ENCODE measurements at regions not wholly inside any gene's neighbourhood (a gene's known extent, or its start where the extent isn't known, plus 50 kb on each side); places are given as distances from the start of the nearest gene placed in this dataset.
"Not testable (repeated sequence)": the region's sequence is repeated elsewhere in the genome, so short reads cannot be mapped to it uniquely, and the experiment has no call there.

DNA sequence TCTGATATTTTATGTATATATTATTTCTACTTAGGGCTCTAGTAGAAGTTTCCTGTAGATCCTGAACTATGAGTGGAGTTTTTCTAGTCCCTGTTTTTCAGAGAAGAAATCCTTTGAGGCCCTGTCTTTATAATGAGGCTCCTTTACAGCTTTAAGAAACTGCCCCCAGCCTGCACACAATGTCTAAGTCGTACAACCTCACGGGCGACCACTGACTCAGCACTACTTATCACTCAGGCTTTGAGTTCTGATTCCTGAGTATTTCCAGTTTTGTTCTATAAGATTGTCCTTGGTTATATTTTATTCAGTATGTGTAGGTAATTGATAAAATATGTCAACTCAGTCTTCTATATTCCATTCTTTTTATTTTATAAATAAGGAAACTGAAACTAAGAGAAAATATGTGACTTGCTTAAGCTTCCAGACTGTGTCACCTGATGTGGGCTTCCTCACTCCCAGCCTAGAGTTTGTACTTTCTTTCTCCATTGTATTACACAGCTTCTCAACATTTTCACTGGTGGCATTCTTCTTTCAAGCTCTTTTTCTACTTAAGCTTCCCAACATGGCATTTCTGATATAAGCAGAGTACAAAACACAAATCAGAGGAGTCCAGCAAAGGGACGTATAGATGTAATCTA, 167.0 kb downstream of the TBX18 start:
- Histone ChIP-seq H3K27ac (no peak overlapping the region), H3K9me3 (ENCODE audit: low read depth) (no peaks in the 10 kb centered on the region), H4K20me1 (ENCODE audit: insufficient read depth, poor library complexity, severe bottlenecking) (no peaks in the 10 kb centered on the region), H3K79me2 (no peaks in the 10 kb centered on the region), H3K4me3 (no peak overlapping the region), H2AFZ (no peak overlapping the region), H3K36me3 (replicated peaks; ENCODE audit: insufficient read depth, low read depth) (no peaks in the 10 kb centered on the region), H3K4me1 (ENCODE audit: insufficient read depth) (no peaks in the 10 kb centered on the region), H3K9me2 (replicated peaks; ENCODE audit: insufficient read depth) (no peaks in the 10 kb centered on the region), H3K4me2 (no peak overlapping the region), H3K27me3 (no peaks in the 10 kb centered on the region)
- no peak for TF ChIP-seq EZH2phosphoT487 (IDR thresholded peaks at IDR 0.05; ENCODE audit: low read depth, severe bottlenecking, unreplicated experiment)
- no peak for TF ChIP-seq CTCF (IDR thresholded peaks at IDR 0.05; ENCODE audit: poor library complexity)
- TF ChIP-seq EZH2 (IDR thresholded peaks at IDR 0.05; ENCODE audit: borderline replicate concordance) = no peak
- DNase-seq (ENCODE audit: low spot score) = no peak
- WGBS (ENCODE audit: low lambda C conversion rate, missing lambda C conversion rate) = 71% methylated on average over 4 of the region's 4 CpGs

DNA sequence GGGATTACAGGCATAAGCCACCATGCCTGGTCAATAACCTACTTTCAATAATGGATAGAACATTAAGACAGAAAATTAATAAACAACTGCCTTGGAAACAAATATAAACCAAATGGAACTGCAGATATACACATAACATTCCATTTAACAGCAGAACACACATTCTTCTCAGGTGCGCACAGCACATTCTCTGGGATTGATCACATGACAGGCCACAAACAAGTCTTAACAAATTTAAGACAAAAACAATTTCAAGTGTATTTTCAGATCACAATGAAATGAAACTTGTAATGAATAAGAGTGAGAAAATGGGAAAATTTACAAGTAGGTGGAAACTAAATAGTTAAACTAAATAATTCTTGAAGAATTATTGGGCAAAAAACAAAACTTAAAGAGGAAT, 167.9 kb downstream of the TBX18 start:
- Histone ChIP-seq H3K9me2 (replicated peaks; ENCODE audit: insufficient read depth) (no peaks in the 10 kb centered on the region), H3K9me3 (ENCODE audit: low read depth) (no peaks in the 10 kb centered on the region), H3K27me3 (no peaks in the 10 kb centered on the region), H2AFZ (no peak overlapping the region), H3K4me2 (no peak overlapping the region), H3K36me3 (replicated peaks; ENCODE audit: insufficient read depth, low read depth) (no peaks in the 10 kb centered on the region), H3K79me2 (no peaks in the 10 kb centered on the region), H3K4me1 (ENCODE audit: insufficient read depth) (no peaks in the 10 kb centered on the region), H3K27ac (no peak overlapping the region), H3K4me3 (no peak overlapping the region), H4K20me1 (ENCODE audit: insufficient read depth, poor library complexity, severe bottlenecking) (no peaks in the 10 kb centered on the region)
- WGBS (ENCODE audit: low lambda C conversion rate, missing lambda C conversion rate) = 88% methylated on average over 1 of the region's 1 CpG
- TF ChIP-seq EZH2phosphoT487 (IDR thresholded peaks at IDR 0.05; ENCODE audit: low read depth, severe bottlenecking, unreplicated experiment) (no peak), CTCF (IDR thresholded peaks at IDR 0.05; ENCODE audit: poor library complexity) (no peak), EZH2 (IDR thresholded peaks at IDR 0.05; ENCODE audit: borderline replicate concordance) (no peak)
- no peak for DNase-seq (ENCODE audit: low spot score)

DNA sequence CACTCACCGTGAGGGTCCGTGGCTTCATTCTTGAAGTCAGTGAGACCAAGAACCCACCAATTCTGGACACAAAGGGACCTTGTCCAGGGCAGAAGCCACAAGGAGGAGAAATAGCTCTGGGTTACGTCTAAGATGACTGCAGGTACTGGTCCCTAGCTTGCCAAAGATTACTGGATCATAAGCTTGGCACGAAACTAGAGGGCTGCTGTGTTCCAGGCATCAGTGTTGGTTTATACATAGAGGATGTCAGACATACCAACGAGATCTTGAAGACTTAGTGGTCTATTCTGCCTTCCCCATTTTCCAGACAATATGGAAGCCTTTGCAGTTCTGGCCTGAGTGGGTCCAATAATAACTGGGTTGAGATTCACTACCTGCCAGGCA, 175.7 kb downstream of the TBX18 start:
- H3K27ac ChIP-seq = no peak overlapping the region
- no peak for DNase-seq (ENCODE audit: low spot score)
- H3K9me2 ChIP-seq (replicated peaks; ENCODE audit: insufficient read depth) = no peaks in the 10 kb centered on the region
- TF ChIP-seq EZH2 (IDR thresholded peaks at IDR 0.05; ENCODE audit: borderline replicate concordance) = no peak
- no peak for TF ChIP-seq EZH2phosphoT487 (IDR thresholded peaks at IDR 0.05; ENCODE audit: low read depth, severe bottlenecking, unreplicated experiment)
- TF ChIP-seq CTCF (IDR thresholded peaks at IDR 0.05; ENCODE audit: poor library complexity) = no peak
- H3K36me3 ChIP-seq (replicated peaks; ENCODE audit: insufficient read depth, low read depth) = no peaks in the 10 kb centered on the region
- H2AFZ ChIP-seq = no peak overlapping the region
- WGBS (ENCODE audit: low lambda C conversion rate, missing lambda C conversion rate) = 90% methylated on average over 5 of the region's 5 CpGs
- H3K27me3 ChIP-seq = no peaks in the 10 kb centered on the region
- no peak overlapping the region for H3K4me2 ChIP-seq
- no peaks in the 10 kb centered on the region for H3K79me2 ChIP-seq
- no peaks in the 10 kb centered on the region for H3K9me3 ChIP-seq (ENCODE audit: low read depth)
- no peak overlapping the region for H3K4me3 ChIP-seq
- no peaks in the 10 kb centered on the region for H3K4me1 ChIP-seq (ENCODE audit: insufficient read depth)
- no peaks in the 10 kb centered on the region for H4K20me1 ChIP-seq (ENCODE audit: insufficient read depth, poor library complexity, severe bottlenecking)

DNA sequence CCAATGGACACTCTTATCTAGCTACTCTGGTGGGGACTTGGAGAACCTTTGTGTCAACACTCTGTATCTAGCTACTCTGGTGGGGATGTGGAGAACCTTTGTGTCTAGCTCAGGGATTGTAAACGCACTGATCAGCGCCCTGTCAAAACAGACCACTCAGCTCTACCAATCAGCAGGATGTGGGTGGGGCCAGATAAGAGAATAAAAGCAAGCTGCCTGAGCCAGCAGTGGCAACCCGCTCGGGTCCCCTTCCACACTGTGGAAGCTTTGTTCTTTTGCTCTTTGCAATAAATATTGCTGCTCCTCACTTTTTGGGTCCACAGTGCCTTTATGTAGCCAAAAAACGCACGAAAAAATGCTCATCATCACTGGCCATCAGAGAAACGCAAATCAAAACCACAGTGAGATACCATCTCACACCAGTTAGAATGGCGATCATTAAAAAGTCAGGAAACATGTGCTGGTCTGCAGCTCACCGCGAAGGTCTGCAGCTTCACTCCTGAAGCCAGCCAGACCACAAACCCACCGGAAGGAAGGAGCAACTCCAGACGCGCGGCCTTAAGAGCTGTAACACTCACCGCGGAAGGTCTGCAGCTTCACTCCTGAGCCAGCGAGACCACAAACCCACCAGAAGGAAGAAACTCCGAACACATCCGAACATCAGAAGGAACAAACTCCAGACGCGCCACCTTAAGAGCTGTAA, 176.3 kb downstream of the TBX18 start:
- DNase-seq (ENCODE audit: low spot score); H4K20me1 ChIP-seq (ENCODE audit: insufficient read depth, poor library complexity, severe bottlenecking); H3K9me2 ChIP-seq (replicated peaks; ENCODE audit: insufficient read depth); H3K27me3 ChIP-seq; H2AFZ ChIP-seq; H3K79me2 ChIP-seq; H3K4me2 ChIP-seq; H3K9me3 ChIP-seq (ENCODE audit: low read depth); H3K36me3 ChIP-seq (replicated peaks; ENCODE audit: insufficient read depth, low read depth); H3K27ac ChIP-seq; H3K4me3 ChIP-seq; H3K4me1 ChIP-seq (ENCODE audit: insufficient read depth): not testable (repeated sequence)
- WGBS (ENCODE audit: low lambda C conversion rate, missing lambda C conversion rate) = 84% methylated on average over 21 of the region's 21 CpGs

- H3K27me3 ChIP-seq; H3K4me3 ChIP-seq; H3K4me2 ChIP-seq; DNase-seq (ENCODE audit: low spot score); H3K9me3 ChIP-seq (ENCODE audit: low read depth); H3K79me2 ChIP-seq; H4K20me1 ChIP-seq (ENCODE audit: insufficient read depth, poor library complexity, severe bottlenecking); H3K27ac ChIP-seq; H3K36me3 ChIP-seq (replicated peaks; ENCODE audit: insufficient read depth, low read depth); H3K9me2 ChIP-seq (replicated peaks; ENCODE audit: insufficient read depth); H3K4me1 ChIP-seq (ENCODE audit: insufficient read depth); H2AFZ ChIP-seq: not testable (repeated sequence)
- 96% methylated on average over 25 of the region's 28 CpGs for WGBS (ENCODE audit: low lambda C conversion rate, missing lambda C conversion rate)
Observed at GRCh38 chr6:84587202-84587940, 177.0 kb downstream of the TBX18 start.

All from hepatocyte (in vitro differentiated cells).